Upper lobe of left lung (tissue), 4 donors: ENCODE measurements at regions not wholly inside any gene's neighbourhood (a gene's known extent, or its start where the extent isn't known, plus 50 kb on each side); places are given as distances from the start of the nearest gene placed in this dataset.

Source experiments
- CTCF ChIP-seq, 6 experiments: fragments of 450-650 bp in 4 of 6; fragments of 200-600 bp in 2 of 6; sonication (generic) in 2 of 6; IDR thresholded peaks; one replicate each; pipeline ENCODE4 v1.5.1; 2016 to 2019; ENCODE audit warnings: antibody characterized with exemption in 6 of 6
- POLR2A ChIP-seq, 4 donors: fragments of 450-650 bp; IDR thresholded peaks; one replicate each; pipeline ENCODE4 v1.5.1; 2016 to 2017; ENCODE audit warnings: antibody characterized with exemption in 4 of 4, mild to moderate bottlenecking in 2 of 4

DNA sequence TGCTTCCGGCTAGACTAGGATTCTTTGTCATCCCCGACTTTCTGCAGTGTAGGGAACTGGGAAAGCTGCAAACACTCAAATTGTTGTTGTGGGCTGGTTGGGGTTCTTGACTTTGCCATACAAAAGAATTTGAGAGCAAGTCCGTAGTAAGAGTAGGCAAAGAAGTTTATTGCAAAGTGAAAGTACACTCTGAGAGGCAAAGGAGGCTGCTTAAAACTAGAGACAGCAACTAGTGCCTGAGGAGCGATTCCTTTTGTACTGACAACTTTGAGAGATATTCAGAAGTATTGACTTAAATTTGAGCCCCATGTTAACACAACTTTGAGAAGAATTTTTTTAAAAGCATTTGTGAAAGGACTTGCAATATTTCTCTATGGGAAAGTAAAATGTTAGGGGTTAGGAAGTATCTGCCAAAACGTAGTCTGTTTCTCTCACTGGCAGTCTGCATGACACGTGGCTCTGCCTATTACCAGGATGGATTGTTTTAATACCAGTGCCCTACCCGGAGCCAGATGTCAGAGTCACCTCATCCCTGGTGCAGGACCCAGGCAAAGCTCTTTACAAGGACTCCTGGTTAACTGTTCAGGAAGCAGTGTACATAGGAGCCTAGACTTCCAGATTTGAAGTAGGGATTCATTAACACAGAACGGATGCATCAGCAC is 85.0 kb upstream of the CLPB start:
- TF ChIP-seq CTCF (IDR thresholded peaks at IDR 0.05) (no peak), POLR2A (IDR thresholded peaks at IDR 0.05) (no peak)
